IMR-90 (cell line): ENCODE measurements at regions not wholly inside any gene's neighbourhood (a gene's known extent, or its start where the extent isn't known, plus 50 kb on each side); places are given as distances from the start of the nearest gene placed in this dataset.

ENCODE experiments used
- ATAC-seq: fragments of 200-7000 bp; cut with Tn5 transposase; 2 replicates; pipeline ENCODE4 v1.9.1; 2020; ENCODE audit warnings: low read depth, mild to moderate bottlenecking, moderate library complexity
- BruUV-seq: library from RNA; stranded (reverse); fragments of 400-500 nt; replicated peaks from 2 replicates; lab custom pipeline; 2021; lab: Mats Ljungman, UMichigan
- CTCF ChIA-PET: fragments of 300-600 bp; formaldehyde crosslinking; extraction: SDS; loops from one replicate; lab custom pipeline; 2021; ENCODE audit warnings: antibody characterized with exemption; lab: Yijun Ruan, JAX
- POLR2A ChIA-PET: fragments of 300-600 bp; sonication (Branson Sonifier 250); formaldehyde crosslinking; loops from one replicate; lab custom pipeline; 2022; ENCODE audit warnings: antibody characterized with exemption; ENCODE audit not compliant: unreplicated experiment; lab: Charles Lee
- DNase-seq: peaks from one replicate; pipeline ENCODE4 v3.0.0; 2013
- H2AFZ ChIP-seq: replicated peaks from 2 replicates; pipeline ENCODE3; 2013; ENCODE audit warnings: low read length, mild to moderate bottlenecking; ENCODE audit not compliant: poor library complexity
- H2AK5ac ChIP-seq: 2 replicates; pipeline ENCODE4 v1.6.1; 2013; ENCODE audit warnings: low read depth, low read length, inconsistent platforms
- H2AK9ac ChIP-seq: replicated peaks from 2 replicates; pipeline ENCODE3; 2013; ENCODE audit warnings: mild to moderate bottlenecking, low read depth, low read length, moderate library complexity; ENCODE audit not compliant: poor library complexity
- H2BK120ac ChIP-seq: 2 replicates; pipeline ENCODE4 v1.6.1; 2013; ENCODE audit warnings: low read depth, low read length, inconsistent platforms
- H2BK15ac ChIP-seq: 3 replicates; pipeline ENCODE4 v1.6.1; 2013; ENCODE audit warnings: low read depth, low read length, inconsistent platforms
- H2BK20ac ChIP-seq: 2 replicates; pipeline ENCODE4 v1.6.1; 2013; ENCODE audit warnings: low read depth, mild to moderate bottlenecking, inconsistent platforms, low read length, moderate library complexity
- H2BK5ac ChIP-seq: 2 replicates; pipeline ENCODE4 v1.6.1; 2013; ENCODE audit warnings: mild to moderate bottlenecking, low read depth, low read length, inconsistent platforms; ENCODE audit not compliant: poor library complexity, severe bottlenecking
- H3K14ac ChIP-seq: replicated peaks from 2 replicates; pipeline ENCODE4 v1.6.1; 2013; ENCODE audit warnings: low read depth, low read length, inconsistent platforms
- H3K18ac ChIP-seq: 2 replicates; pipeline ENCODE4 v1.6.1; 2013; ENCODE audit warnings: low read depth, low read length, control low read depth
- H3K23ac ChIP-seq: 2 replicates; pipeline ENCODE4 v1.6.1; 2013; ENCODE audit warnings: low read depth, low read length, inconsistent platforms
- H3K27ac ChIP-seq: 2 replicates; pipeline ENCODE4 v1.5.1; 2013; ENCODE audit warnings: mild to moderate bottlenecking, control low read depth, low read length; ENCODE audit not compliant: insufficient read depth
- H3K27me3 ChIP-seq: 2 replicates; pipeline ENCODE4 v1.6.1; 2013; ENCODE audit warnings: low read length; ENCODE audit not compliant: control insufficient read depth, insufficient read depth
- H3K36me3 ChIP-seq: 2 replicates; pipeline ENCODE4 v1.6.1; 2013; ENCODE audit warnings: low read length, mixed read lengths; ENCODE audit not compliant: control insufficient read depth, insufficient read depth
- H3K4ac ChIP-seq: 2 replicates; pipeline ENCODE4 v1.6.1; 2013; ENCODE audit warnings: low read depth, low read length, inconsistent platforms
- H3K4me1 ChIP-seq: 2 replicates; pipeline ENCODE4 v1.6.1; 2013; ENCODE audit warnings: low read length, mixed read lengths; ENCODE audit not compliant: control insufficient read depth, insufficient read depth
- H3K4me2 ChIP-seq: 2 replicates; pipeline ENCODE4 v1.6.1; 2013; ENCODE audit warnings: low read depth, mild to moderate bottlenecking, control low read depth, low read length, moderate library complexity
- H3K4me3 ChIP-seq: 2 replicates; pipeline ENCODE4 v1.5.1; 2013; ENCODE audit warnings: low read depth, mild to moderate bottlenecking, control low read depth, low read length, moderate library complexity; ENCODE audit not compliant: insufficient read depth
- H3K56ac ChIP-seq: 2 replicates; pipeline ENCODE4 v1.6.1; 2013; ENCODE audit warnings: low read length, inconsistent platforms; ENCODE audit not compliant: insufficient read depth; ENCODE audit errors: extremely low read depth
- H3K79me1 ChIP-seq, 2 experiments: 2 replicates each; pipeline ENCODE4 v1.6.1; 2013; ENCODE audit warnings: low read length in 2 of 2, inconsistent platforms in 1 of 2, low read depth in 1 of 2
- H3K9ac ChIP-seq: 2 replicates; pipeline ENCODE4 v1.6.1; 2013; ENCODE audit warnings: low read depth, low read length, control low read depth
- H3K9me1 ChIP-seq: 2 replicates; pipeline ENCODE4 v1.6.1; 2013; ENCODE audit warnings: low read length, inconsistent platforms; ENCODE audit not compliant: insufficient read depth
- H3K9me3 ChIP-seq: 2 replicates; pipeline ENCODE4 v1.6.1; 2013; ENCODE audit warnings: low read length; ENCODE audit not compliant: control insufficient read depth, insufficient read depth
- H4K20me1 ChIP-seq: 2 replicates; pipeline ENCODE4 v1.6.1; 2013; ENCODE audit warnings: low read length, inconsistent platforms; ENCODE audit not compliant: insufficient read depth
- H4K5ac ChIP-seq: 2 replicates; pipeline ENCODE4 v1.6.1; 2013; ENCODE audit warnings: mild to moderate bottlenecking, low read depth, low read length, control low read depth
- H4K8ac ChIP-seq, 2 experiments: 2 replicates each; pipeline ENCODE4 v1.6.1; 2013; ENCODE audit warnings: low read depth in 2 of 2, low read length in 2 of 2, control low read depth in 1 of 2, inconsistent platforms in 1 of 2
- H4K91ac ChIP-seq: 2 replicates; pipeline ENCODE4 v1.6.1; 2013; ENCODE audit warnings: low read depth, low read length, inconsistent platforms; ENCODE audit not compliant: insufficient read depth
- BHLHE40 ChIP-seq: fragments of 150-350 bp; IDR thresholded peaks from 2 replicates; pipeline ENCODE4 v1.6.1; 2016; ENCODE audit warnings: mild to moderate bottlenecking, low read depth, low read length
- CEBPB ChIP-seq: IDR thresholded peaks from 2 replicates; pipeline ENCODE4 v1.6.1; 2012; ENCODE audit warnings: low read depth, low read length, improper control_type of control experiment
- FOS ChIP-seq: fragments of 150-350 bp; IDR thresholded peaks from 2 replicates; pipeline ENCODE4 v1.6.1; 2016; ENCODE audit warnings: low read depth, low read length
- MAFK ChIP-seq: IDR thresholded peaks from 2 replicates; pipeline ENCODE4 v1.6.1; 2012; ENCODE audit warnings: low read depth, low read length, improper control_type of control experiment
- MXI1 ChIP-seq: IDR thresholded peaks from 2 replicates; pipeline ENCODE4 v1.6.1; 2012; ENCODE audit warnings: low read depth, mild to moderate bottlenecking, low read length, moderate library complexity, borderline replicate concordance
- NFE2L2 ChIP-seq: fragments of 150-350 bp; IDR thresholded peaks from 2 replicates; pipeline ENCODE4 v1.6.1; 2016; ENCODE audit warnings: low read depth, mild to moderate bottlenecking, low read length
- RAD21 ChIP-seq: IDR thresholded peaks from 2 replicates; pipeline ENCODE4 v1.6.1; 2012; ENCODE audit warnings: low read length, improper control_type of control experiment
- SMC3 ChIP-seq: fragments of 150-350 bp; IDR thresholded peaks from 2 replicates; pipeline ENCODE4 v1.6.1; 2016; ENCODE audit warnings: low read depth, mild to moderate bottlenecking, antibody characterized with exemption, low read length, moderate library complexity
- WGBS, 2 experiments: methylation state at CpG; one replicate each; pipeline versions ENCODE4 v1.1.5 to v1.1.7; 2013; ENCODE audit warnings: missing lambda C conversion rate in 2 of 2; ENCODE audit not compliant: insufficient read length in 1 of 2; ENCODE audit errors: extremely low coverage in 2 of 2; 5-methylcytosine and 5-hydroxymethylcytosine counted together
- dilution Hi-C: fragments of 300-500 bp; cut with HindIII; formaldehyde crosslinking; loops from one replicate; pipeline ENCODE4 v1.14.3; 2018; ENCODE audit warnings: low sequenced_read_pairs; ENCODE audit not compliant: unreplicated experiment
- in situ Hi-C: fragments of 300-500 bp; cut with MboI; formaldehyde crosslinking; loops from 3 replicates; pipeline ENCODE4 v1.14.3; 2019; ENCODE audit warnings: low sequenced_read_pairs, inconsistent platforms, mixed read lengths
- intact Hi-C: fragments of 100-400 bp; cut with micrococcal nuclease; formaldehyde crosslinking; loops from 2 replicates; pipeline ENCODE4 v1.10.0; 2022
- TF ChIP-seq, protein P1 (sequence below): fragments of 150-350 bp; IDR thresholded peaks from 2 replicates; pipeline ENCODE4 v1.6.1; 2016; ENCODE audit warnings: low read depth, mild to moderate bottlenecking, low read length, moderate library complexity, borderline replicate concordance
- TF ChIP-seq, protein P2 (sequence below): conservative IDR thresholded peaks from 2 replicates; pipeline ENCODE4 v1.5.1; 2012; ENCODE audit warnings: mild to moderate bottlenecking, low read depth, low read length, improper control_type of control experiment

DNA sequence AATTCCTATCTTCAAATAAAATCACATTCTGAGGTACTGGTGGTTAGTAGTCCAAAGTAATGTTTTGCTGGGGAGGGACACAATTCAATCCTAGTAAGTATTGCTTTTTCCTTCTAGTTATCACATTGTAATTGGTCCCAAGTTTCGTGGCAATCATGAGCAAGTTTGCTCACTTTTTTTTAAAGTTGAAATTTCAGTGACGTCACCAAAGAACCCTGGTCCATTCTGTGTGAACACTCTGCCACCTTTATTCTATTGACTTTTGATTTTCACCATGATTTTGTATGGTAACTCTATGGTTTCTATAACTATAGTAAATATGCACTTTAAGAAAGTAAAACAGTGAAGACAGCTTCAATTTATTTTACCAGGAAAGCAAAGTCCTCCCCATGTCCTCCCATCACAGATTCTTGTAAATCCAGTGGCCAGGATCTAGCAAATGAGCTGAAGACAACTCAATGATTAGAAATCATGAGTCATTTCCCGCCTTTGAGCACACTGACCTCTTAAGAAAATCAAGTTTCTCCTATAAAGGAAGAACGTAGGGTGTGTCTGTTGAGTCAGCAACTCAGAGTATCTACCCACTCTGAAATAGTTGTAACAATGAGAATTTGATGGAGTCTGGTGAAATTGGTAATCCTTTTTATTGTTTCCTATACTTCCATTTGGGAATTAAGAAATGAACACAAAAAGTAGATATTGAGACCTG is 1306.6 kb upstream of the PABPC4L start:
- no peak overlapping the region for H3K14ac ChIP-seq
- CTCF ChIA-PET: interaction anchor here (1.0 kb wide), 1 partner anchor 8 kb away, joined by 3 read pairs; no protein-coding TSS in a partner anchor
- dilution Hi-C loops: no loop called here

More for the DNA sequence above, 1306.6 kb upstream of the PABPC4L start:
- POLR2A ChIA-PET: no interaction called here
- Histone ChIP-seq H3K79me1 (no peaks in the 10 kb centered on the region), H2AK5ac (no peak overlapping the region), H2BK5ac (no peak overlapping the region), H2BK20ac (no peak overlapping the region), H4K8ac (no peak overlapping the region), H2BK120ac (no peak overlapping the region), H2AFZ (no peak overlapping the region), H3K18ac (no peak overlapping the region), H3K36me3 (no peaks in the 10 kb centered on the region), H3K27ac (no peak overlapping the region), H3K27me3 (no peaks in the 10 kb centered on the region), H3K4me1 (no peaks in the 10 kb centered on the region), H3K23ac (no peak overlapping the region), H4K5ac (no peak overlapping the region), H3K9ac (no peak overlapping the region), H4K20me1 (no peaks in the 10 kb centered on the region), H3K4ac (no peak overlapping the region), H2AK9ac (no peak overlapping the region), H3K9me3 (no peaks in the 10 kb centered on the region), H3K4me2 (no peak overlapping the region; the same call in 1 of the 2 replicates), H3K56ac (no peak overlapping the region), H3K9me1 (no peaks in the 10 kb centered on the region), H3K4me3 (no peak overlapping the region), H2BK15ac (no peak overlapping the region), H4K91ac (no peak overlapping the region)
- TF ChIP-seq BHLHE40 (no peak), CEBPB (no peak), FOS (0 out of 2 replicates have a peak, but pooled peaks have one; percentile 9), SMC3 (no peak), NFE2L2 (no peak), MAFK (peak; percentile 70), RAD21 (no peak), MXI1 (no peak)
- TF ChIP-seq, protein P1, sequence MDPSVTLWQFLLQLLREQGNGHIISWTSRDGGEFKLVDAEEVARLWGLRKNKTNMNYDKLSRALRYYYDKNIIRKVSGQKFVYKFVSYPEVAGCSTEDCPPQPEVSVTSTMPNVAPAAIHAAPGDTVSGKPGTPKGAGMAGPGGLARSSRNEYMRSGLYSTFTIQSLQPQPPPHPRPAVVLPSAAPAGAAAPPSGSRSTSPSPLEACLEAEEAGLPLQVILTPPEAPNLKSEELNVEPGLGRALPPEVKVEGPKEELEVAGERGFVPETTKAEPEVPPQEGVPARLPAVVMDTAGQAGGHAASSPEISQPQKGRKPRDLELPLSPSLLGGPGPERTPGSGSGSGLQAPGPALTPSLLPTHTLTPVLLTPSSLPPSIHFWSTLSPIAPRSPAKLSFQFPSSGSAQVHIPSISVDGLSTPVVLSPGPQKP: no peak
- TF ChIP-seq, protein P2, sequence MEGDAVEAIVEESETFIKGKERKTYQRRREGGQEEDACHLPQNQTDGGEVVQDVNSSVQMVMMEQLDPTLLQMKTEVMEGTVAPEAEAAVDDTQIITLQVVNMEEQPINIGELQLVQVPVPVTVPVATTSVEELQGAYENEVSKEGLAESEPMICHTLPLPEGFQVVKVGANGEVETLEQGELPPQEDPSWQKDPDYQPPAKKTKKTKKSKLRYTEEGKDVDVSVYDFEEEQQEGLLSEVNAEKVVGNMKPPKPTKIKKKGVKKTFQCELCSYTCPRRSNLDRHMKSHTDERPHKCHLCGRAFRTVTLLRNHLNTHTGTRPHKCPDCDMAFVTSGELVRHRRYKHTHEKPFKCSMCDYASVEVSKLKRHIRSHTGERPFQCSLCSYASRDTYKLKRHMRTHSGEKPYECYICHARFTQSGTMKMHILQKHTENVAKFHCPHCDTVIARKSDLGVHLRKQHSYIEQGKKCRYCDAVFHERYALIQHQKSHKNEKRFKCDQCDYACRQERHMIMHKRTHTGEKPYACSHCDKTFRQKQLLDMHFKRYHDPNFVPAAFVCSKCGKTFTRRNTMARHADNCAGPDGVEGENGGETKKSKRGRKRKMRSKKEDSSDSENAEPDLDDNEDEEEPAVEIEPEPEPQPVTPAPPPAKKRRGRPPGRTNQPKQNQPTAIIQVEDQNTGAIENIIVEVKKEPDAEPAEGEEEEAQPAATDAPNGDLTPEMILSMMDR: no peak
- DNase-seq: peak; percentile 86
- BruUV-seq: no TSS peak
- intact Hi-C loops: no loop called here
- WGBS, 2 experiments: no CpG with 5 or more reads among the region's 4 CpGs
- ATAC-seq: peak; percentile 40; the same call in 1 of the 2 replicates
- in situ Hi-C loops: no loop called here
